PC-3 (cell line): ENCODE measurements at regions not wholly inside any gene's neighbourhood (a gene's known extent, or its start where the extent isn't known, plus 50 kb on each side); places are given as distances from the start of the nearest gene placed in this dataset.
A peak's percentile ranks its signal among the peaks of the same experiment; 100 is the strongest.

Source experiments
- ATAC-seq: fragments of 200-7000 bp; cut with Tn5 transposase; 2 replicates; pipeline ENCODE4 v1.9.1; 2020; ENCODE audit warnings: mild to moderate bottlenecking, moderate library complexity
- BruUV-seq: library from RNA; stranded (reverse); fragments of 400-500 nt; replicated peaks from 2 replicates; lab custom pipeline; 2021; lab: Mats Ljungman, UMichigan
- CTCF ChIA-PET: fragments of 300-600 bp; sonication (Branson Sonifier 250); formaldehyde crosslinking; loops from one replicate; lab custom pipeline; 2022; ENCODE audit warnings: antibody characterized with exemption; lab: Charles Lee
- POLR2A ChIA-PET: fragments of 300-600 bp; sonication (Branson Sonifier 250); formaldehyde crosslinking; loops from one replicate; lab custom pipeline; 2022; ENCODE audit warnings: antibody characterized with exemption; ENCODE audit not compliant: unreplicated experiment; lab: Charles Lee
- DNase-seq: peaks from one replicate; pipeline ENCODE4 v3.0.0-alpha.2; 2015
- H2AFZ ChIP-seq: fragments of 300-600 bp; sonication (generic); 2 replicates; pipeline ENCODE4 v1.6.0; 2016; ENCODE audit warnings: antibody characterized with exemption, low read length
- H3F3A ChIP-seq: fragments of 300-600 bp; sonication (generic); one replicate; pipeline ENCODE4 v1.6.0; 2017; ENCODE audit warnings: antibody characterized with exemption, low read length, control low read depth, mild to moderate bottlenecking; ENCODE audit not compliant: unreplicated experiment
- H3K27ac ChIP-seq: fragments of 300-600 bp; sonication (generic); 2 replicates; pipeline ENCODE4 v1.5.1; 2016; ENCODE audit warnings: mild to moderate bottlenecking, low read length
- H3K27me3 ChIP-seq: fragments of 300-600 bp; sonication (generic); 2 replicates; pipeline ENCODE4 v1.6.1; 2016; ENCODE audit warnings: low read length, mixed read lengths
- H3K36me3 ChIP-seq: fragments of 300-600 bp; sonication (generic); 2 replicates; pipeline ENCODE4 v1.6.1; 2016; ENCODE audit warnings: low read depth, mixed run types, low read length, mixed read lengths
- H3K4me1 ChIP-seq: fragments of 300-600 bp; sonication (generic); 2 replicates; pipeline ENCODE4 v1.5.1; 2016; ENCODE audit warnings: low read length; ENCODE audit not compliant: insufficient read depth
- H3K4me2 ChIP-seq: fragments of 300-600 bp; sonication (generic); 2 replicates; pipeline ENCODE4 v1.6.0; 2016; ENCODE audit warnings: low read length
- H3K4me3 ChIP-seq: fragments of 300-600 bp; sonication (generic); 2 replicates; pipeline ENCODE4 v1.5.1; 2016; ENCODE audit warnings: mild to moderate bottlenecking, low read length, mixed read lengths
- H3K79me2 ChIP-seq: fragments of 300-600 bp; sonication (generic); 2 replicates; pipeline ENCODE4 v1.6.1; 2017; ENCODE audit warnings: low read length, mixed read lengths
- H3K9ac ChIP-seq: fragments of 300-600 bp; sonication (generic); 2 replicates; pipeline ENCODE4 v1.6.0; 2016; ENCODE audit warnings: mild to moderate bottlenecking, low read length
- H3K9me2 ChIP-seq: fragments of 300-600 bp; sonication (generic); replicated peaks from 2 replicates; pipeline ENCODE4 v1.6.1; 2016; ENCODE audit warnings: mixed run types, low read length, mixed read lengths
- H3K9me3 ChIP-seq: fragments of 300-600 bp; sonication (generic); 2 replicates; pipeline ENCODE4 v1.6.1; 2016; ENCODE audit warnings: low read length, mixed read lengths
- H4K20me1 ChIP-seq: fragments of 300-600 bp; sonication (generic); 2 replicates; pipeline ENCODE4 v1.6.1; 2016; ENCODE audit warnings: low read length, mixed read lengths
- EZH2 ChIP-seq: fragments of 300-600 bp; sonication (generic); IDR thresholded peaks from one replicate; pipeline ENCODE4 v1.6.1; 2017; ENCODE audit warnings: antibody characterized with exemption, mild to moderate bottlenecking, low read length; ENCODE audit not compliant: unreplicated experiment
- EZH2phosphoT487 ChIP-seq: fragments of 300-600 bp; sonication (generic); IDR thresholded peaks from 2 replicates; pipeline ENCODE4 v1.6.1; 2018; ENCODE audit warnings: mild to moderate bottlenecking, antibody characterized with exemption, low read length, borderline replicate concordance
- intact Hi-C: fragments of 100-400 bp; cut with micrococcal nuclease; formaldehyde crosslinking; loops from 2 replicates; pipeline ENCODE4 v1.9.0; 2023
- TF ChIP-seq, protein P1 (sequence below): fragments of 300-600 bp; sonication (generic); conservative IDR thresholded peaks from 2 replicates; pipeline ENCODE4 v1.5.1; 2017; ENCODE audit warnings: antibody characterized with exemption, low read depth, mild to moderate bottlenecking, low read length

DNA sequence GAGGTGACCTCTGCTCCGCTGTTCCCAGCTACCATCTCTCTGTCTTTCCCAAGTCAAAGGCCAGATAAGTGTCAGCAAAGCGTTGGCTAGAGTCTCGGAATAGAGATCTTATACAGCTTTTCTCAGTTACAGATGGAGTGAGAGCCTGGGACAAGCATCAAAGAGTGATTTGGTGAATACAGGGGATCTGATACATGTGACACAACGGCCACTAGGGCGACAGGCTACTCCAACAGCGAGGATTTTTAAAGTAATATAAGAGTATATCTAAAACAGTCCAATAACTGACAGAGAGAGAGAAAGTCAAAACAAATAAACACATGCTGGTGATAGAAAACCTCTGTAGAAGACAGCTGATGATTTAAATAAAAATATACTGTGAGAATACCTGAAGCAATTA lies 433.1 kb upstream of the SMIM31 start:
- BruUV-seq, result no TSS peak
- TF ChIP-seq EZH2 (no peak), EZH2phosphoT487 (no peak)
- TF ChIP-seq, protein P1, sequence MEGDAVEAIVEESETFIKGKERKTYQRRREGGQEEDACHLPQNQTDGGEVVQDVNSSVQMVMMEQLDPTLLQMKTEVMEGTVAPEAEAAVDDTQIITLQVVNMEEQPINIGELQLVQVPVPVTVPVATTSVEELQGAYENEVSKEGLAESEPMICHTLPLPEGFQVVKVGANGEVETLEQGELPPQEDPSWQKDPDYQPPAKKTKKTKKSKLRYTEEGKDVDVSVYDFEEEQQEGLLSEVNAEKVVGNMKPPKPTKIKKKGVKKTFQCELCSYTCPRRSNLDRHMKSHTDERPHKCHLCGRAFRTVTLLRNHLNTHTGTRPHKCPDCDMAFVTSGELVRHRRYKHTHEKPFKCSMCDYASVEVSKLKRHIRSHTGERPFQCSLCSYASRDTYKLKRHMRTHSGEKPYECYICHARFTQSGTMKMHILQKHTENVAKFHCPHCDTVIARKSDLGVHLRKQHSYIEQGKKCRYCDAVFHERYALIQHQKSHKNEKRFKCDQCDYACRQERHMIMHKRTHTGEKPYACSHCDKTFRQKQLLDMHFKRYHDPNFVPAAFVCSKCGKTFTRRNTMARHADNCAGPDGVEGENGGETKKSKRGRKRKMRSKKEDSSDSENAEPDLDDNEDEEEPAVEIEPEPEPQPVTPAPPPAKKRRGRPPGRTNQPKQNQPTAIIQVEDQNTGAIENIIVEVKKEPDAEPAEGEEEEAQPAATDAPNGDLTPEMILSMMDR, result no peak
- CTCF ChIA-PET, result no interaction called here

GRCh38 chr4:164326056-164326455 lies 427.9 kb upstream of the SMIM31 start:
- Histone ChIP-seq H3K9me2 (no peaks in the 10 kb centered on the region), H3K4me1 (no peaks in the 10 kb centered on the region), H3K4me2 (no peak overlapping the region), H3K27ac (no peak overlapping the region), H3F3A (no peaks in the 10 kb centered on the region), H3K79me2 (no peaks in the 10 kb centered on the region), H4K20me1 (no peaks in the 10 kb centered on the region), H3K27me3 (no peaks in the 10 kb centered on the region), H3K9ac (no peak overlapping the region), H2AFZ (no peak overlapping the region), H3K4me3 (no peak overlapping the region), H3K9me3 (no peaks in the 10 kb centered on the region), H3K36me3 (no peaks in the 10 kb centered on the region)
- ChIA-PET POLR2A (interaction anchor here (0.6 kb wide), 1 partner anchor 787 kb away, joined by 3 read pairs; no protein-coding TSS in a partner anchor), CTCF (no interaction called here)
- TF ChIP-seq EZH2phosphoT487, result no peak
- no peak for TF ChIP-seq EZH2
- TF ChIP-seq, protein P1, result no peak
- no TSS peak for BruUV-seq
- intact Hi-C loops, result no loop called here
- DNase-seq, result no peak
- ATAC-seq, result no peak

More for the DNA sequence above, 433.1 kb upstream of the SMIM31 start:
- no peaks in the 10 kb centered on the region for H4K20me1 ChIP-seq
- no peak overlapping the region for H3K27ac ChIP-seq
- no peaks in the 10 kb centered on the region for H3K9me2 ChIP-seq
- no peaks in the 10 kb centered on the region for H3K79me2 ChIP-seq
- POLR2A ChIA-PET, result no interaction called here
- H3K27me3 ChIP-seq, result no peaks in the 10 kb centered on the region
- H3K9me3 ChIP-seq, result no peaks in the 10 kb centered on the region
- no peak overlapping the region for H3K4me2 ChIP-seq
- H3K9ac ChIP-seq, result no peak overlapping the region
- DNase-seq (no peak), ATAC-seq (no peak)
- H3F3A ChIP-seq, result no peaks in the 10 kb centered on the region
- intact Hi-C loops, result no loop called here
- no peak overlapping the region for H3K4me3 ChIP-seq
- H3K36me3 ChIP-seq, result no peaks in the 10 kb centered on the region
- H3K4me1 ChIP-seq, result no peaks in the 10 kb centered on the region
- H2AFZ ChIP-seq, result no peak overlapping the region

DNA sequence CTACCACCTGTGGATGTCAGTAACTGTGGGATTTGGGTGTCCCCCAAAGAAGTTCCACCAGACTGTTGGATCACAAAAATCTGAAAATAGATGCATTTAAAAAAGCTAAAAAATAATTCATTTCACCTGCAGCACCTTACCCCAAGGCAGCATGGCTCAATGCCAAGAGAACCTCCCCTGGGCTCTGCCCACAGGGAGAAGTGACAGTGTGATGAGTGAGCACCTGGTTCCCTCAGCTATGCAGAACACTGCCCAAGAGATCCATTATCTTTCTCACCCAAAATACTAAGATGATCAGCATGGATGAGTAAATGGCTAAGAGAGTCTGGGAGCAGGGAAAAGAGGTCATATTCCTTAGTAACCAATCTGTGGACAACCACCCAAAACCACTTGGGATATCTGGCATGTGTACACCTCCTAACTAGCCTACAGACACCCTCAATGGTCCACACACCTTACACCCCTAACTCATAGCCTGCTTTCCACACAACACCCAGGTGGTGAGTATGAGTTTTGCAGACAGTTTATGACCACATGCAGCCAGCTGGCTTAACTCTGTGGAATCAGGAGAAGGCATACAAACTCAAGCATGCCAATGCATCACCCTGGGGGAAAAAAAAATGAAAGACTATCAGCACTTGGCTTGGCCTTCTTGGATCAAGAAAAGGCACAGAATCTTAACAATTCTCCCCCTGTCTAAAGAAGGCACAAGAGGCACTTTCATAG lies 416.5 kb upstream of the SMIM31 start:
- Histone ChIP-seq H3K9me3 (no peaks in the 10 kb centered on the region), H2AFZ (no peak overlapping the region), H4K20me1 (no peaks in the 10 kb centered on the region), H3K4me1 (peaks cover 5% of the 10 kb centered on the region; the same call in 1 of the 2 replicates), H3K27ac (no peak overlapping the region), H3K27me3 (no peaks in the 10 kb centered on the region), H3K9me2 (no peaks in the 10 kb centered on the region), H3K36me3 (no peaks in the 10 kb centered on the region), H3K9ac (no peak overlapping the region), H3K4me2 (no peak overlapping the region), H3F3A (no peaks in the 10 kb centered on the region), H3K79me2 (no peaks in the 10 kb centered on the region), H3K4me3 (no peak overlapping the region)
- ChIA-PET CTCF (interaction anchor here (0.6 kb wide), 1 partner anchor 8 kb away, joined by 4 read pairs; no protein-coding TSS in a partner anchor), POLR2A (no interaction called here)
- DNase-seq (peak; percentile 55), ATAC-seq (peak; percentile 24; the same call in 1 of the 2 replicates)
- no peak for TF ChIP-seq EZH2phosphoT487
- no peak for TF ChIP-seq EZH2
- TF ChIP-seq, protein P1, result no peak
- intact Hi-C loops, result no loop called here
- no TSS peak for BruUV-seq
